SK-N-MC (cell line): ENCODE measurements at regions not wholly inside any gene's neighbourhood (a gene's known extent, or its start where the extent isn't known, plus 50 kb on each side); places are given as distances from the start of the nearest gene placed in this dataset.

Experiments
- DNase-seq: peaks from one replicate; pipeline ENCODE4 v3.0.0-alpha.2; 2011; ENCODE audit warnings: low read depth, low spot score
- H3K27ac ChIP-seq: fragments of 200-600 bp; sonication (generic); 2 replicates; pipeline ENCODE4 v1.5.1; 2016; ENCODE audit warnings: mixed run types
- H3K36me3 ChIP-seq: fragments of 200-600 bp; sonication (generic); 2 replicates; pipeline ENCODE4 v1.6.1; 2017; ENCODE audit warnings: antibody characterized with exemption, low read length, mixed read lengths; ENCODE audit not compliant: insufficient read depth
- H3K4me3 ChIP-seq: fragments of 200-600 bp; sonication (generic); 2 replicates; pipeline ENCODE4 v1.5.1; 2016
- H3K9ac ChIP-seq: fragments of 200-600 bp; sonication (generic); 2 replicates; pipeline ENCODE4 v1.8.0; 2017; ENCODE audit warnings: mixed run types, mixed read lengths; ENCODE audit not compliant: insufficient read length
- H3K9me3 ChIP-seq: fragments of 200-600 bp; sonication (generic); 2 replicates; pipeline ENCODE4 v1.6.1; 2017; ENCODE audit warnings: low read depth, mild to moderate bottlenecking, antibody characterized with exemption, low read length, moderate library complexity, mixed read lengths
- EZH2 ChIP-seq: fragments of 200-600 bp; sonication (generic); IDR thresholded peaks from one replicate; pipeline ENCODE4 v1.6.1; 2017; ENCODE audit warnings: antibody characterized with exemption
- FOXP2 ChIP-seq: optimal IDR thresholded peaks from 2 replicates; pipeline ENCODE3; 2011; ENCODE audit warnings: mild to moderate bottlenecking, moderate library complexity; ENCODE audit not compliant: insufficient read depth; ENCODE audit errors: extremely low read length, control extremely low read depth
- POLR2AphosphoS5 ChIP-seq: IDR thresholded peaks from 2 replicates; pipeline ENCODE4 v1.6.1; 2012; ENCODE audit warnings: mild to moderate bottlenecking, low read depth, low read length, borderline replicate concordance

DNA sequence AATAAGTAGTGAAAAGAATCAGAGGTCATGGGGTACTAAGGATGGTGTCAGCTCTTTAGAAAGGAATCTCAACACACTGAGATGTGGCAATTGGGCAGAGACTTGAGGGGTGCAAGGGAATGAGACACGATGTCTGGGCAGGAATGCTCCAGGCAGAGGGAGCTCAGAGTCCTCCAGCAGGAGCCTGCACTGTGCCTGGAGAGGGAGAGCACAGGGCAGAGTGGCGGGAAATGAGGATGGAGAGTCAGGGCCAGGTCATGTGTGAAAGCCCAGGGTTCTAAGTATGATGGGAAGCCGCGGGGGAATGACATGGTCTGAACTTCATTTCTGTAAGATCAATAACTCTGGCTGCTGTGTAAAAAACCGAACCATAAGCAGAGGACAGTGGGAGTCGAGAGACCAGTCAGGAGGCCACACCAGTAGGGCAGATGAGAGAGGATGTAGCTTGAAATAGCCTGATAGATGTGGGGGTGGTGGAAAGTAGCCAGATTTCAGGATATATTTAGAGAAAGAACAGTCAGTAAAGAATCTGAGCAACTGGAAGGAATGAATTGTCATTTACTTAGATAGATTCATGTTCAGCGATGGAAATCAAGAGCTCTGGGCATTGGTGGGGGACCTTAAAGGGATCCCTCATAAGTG is 133.4 kb upstream of the DTNBP1 start:
- no peak for DNase-seq

DNA sequence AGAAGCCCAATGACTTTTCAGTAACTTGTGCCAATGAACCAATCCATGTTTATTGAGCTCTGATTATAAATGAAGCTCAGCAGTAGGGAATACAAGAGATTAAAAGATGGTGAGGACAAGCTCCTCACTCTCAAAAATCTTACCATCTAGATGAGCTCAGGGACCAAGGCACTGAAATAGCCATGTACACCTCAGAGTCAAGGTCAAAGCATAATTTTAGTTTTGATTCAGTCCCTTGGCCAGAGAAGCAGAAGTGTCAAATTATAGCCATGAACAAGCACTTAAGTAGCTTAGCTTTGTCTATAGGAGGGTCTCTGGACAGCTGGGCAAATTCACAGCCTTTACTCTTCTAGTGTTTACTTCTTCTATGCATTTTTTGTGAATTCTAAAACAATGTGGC is 131.0 kb upstream of the DTNBP1 start:
- no peak overlapping the region for H3K9ac ChIP-seq
- H3K27ac ChIP-seq = no peak overlapping the region
- TF ChIP-seq EZH2 = no peak
- no peak for TF ChIP-seq FOXP2
- TF ChIP-seq POLR2AphosphoS5 = no peak
- no peak for DNase-seq
- no peaks in the 10 kb centered on the region for H3K9me3 ChIP-seq
- H3K36me3 ChIP-seq = no peaks in the 10 kb centered on the region
- no peak overlapping the region for H3K4me3 ChIP-seq

More for the DNA sequence above, 133.4 kb upstream of the DTNBP1 start:
- Histone ChIP-seq H3K36me3 (no peaks in the 10 kb centered on the region), H3K27ac (no peak overlapping the region), H3K4me3 (no peak overlapping the region), H3K9me3 (no peaks in the 10 kb centered on the region), H3K9ac (no peak overlapping the region)
- TF ChIP-seq EZH2 (no peak), POLR2AphosphoS5 (no peak), FOXP2 (no peak)

DNA sequence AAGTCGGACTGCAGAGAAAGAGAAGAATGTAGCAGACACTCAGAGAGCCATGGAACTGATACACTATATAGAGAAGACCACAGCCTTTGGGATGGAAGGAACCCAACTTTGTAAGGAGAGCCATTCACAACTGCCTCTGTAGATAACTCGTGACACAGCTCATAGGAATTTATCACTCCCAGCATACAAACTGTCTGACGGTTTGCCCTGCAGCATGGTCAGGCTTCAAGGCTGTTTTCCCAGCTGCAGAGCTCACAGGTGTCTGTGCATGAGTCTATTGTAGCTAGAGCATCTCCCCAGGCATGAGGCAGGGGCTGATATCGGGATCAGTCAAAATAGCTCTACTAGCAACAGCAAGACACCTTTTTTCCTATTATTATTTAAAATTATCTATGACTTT is 130.5 kb upstream of the DTNBP1 start:
- H3K4me3 ChIP-seq = no peak overlapping the region
- DNase-seq = no peak
- H3K9me3 ChIP-seq = no peaks in the 10 kb centered on the region
- no peak overlapping the region for H3K27ac ChIP-seq
- TF ChIP-seq FOXP2 = no peak
- TF ChIP-seq POLR2AphosphoS5 = no peak
- TF ChIP-seq EZH2 = no peak
- H3K9ac ChIP-seq = no peak overlapping the region
- H3K36me3 ChIP-seq = no peaks in the 10 kb centered on the region

DNA sequence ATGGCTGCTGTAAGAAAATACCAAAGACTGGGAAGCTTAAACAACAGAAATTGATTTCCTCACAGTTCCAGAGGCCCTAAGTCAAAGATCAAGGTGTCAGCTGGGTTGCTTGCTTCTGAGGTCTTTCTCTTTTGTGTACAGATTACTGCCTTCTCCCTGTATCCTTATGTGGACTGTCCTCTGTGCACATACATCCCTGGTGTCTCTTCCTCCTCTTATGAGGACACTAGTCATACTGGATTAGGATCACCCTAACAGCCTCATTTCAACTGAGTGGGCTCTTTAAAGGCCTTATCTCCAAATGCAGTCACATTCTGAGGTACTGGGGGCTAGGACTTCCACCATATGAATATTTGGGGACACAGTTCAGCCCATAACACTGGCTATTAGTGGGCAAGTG is 130.0 kb upstream of the DTNBP1 start:
- no peak overlapping the region for H3K4me3 ChIP-seq
- no peak overlapping the region for H3K27ac ChIP-seq
- H3K9me3 ChIP-seq = no peaks in the 10 kb centered on the region
- DNase-seq = no peak
- no peaks in the 10 kb centered on the region for H3K36me3 ChIP-seq
- no peak for TF ChIP-seq EZH2
- no peak for TF ChIP-seq FOXP2
- TF ChIP-seq POLR2AphosphoS5 = no peak
- H3K9ac ChIP-seq = no peak overlapping the region

DNA sequence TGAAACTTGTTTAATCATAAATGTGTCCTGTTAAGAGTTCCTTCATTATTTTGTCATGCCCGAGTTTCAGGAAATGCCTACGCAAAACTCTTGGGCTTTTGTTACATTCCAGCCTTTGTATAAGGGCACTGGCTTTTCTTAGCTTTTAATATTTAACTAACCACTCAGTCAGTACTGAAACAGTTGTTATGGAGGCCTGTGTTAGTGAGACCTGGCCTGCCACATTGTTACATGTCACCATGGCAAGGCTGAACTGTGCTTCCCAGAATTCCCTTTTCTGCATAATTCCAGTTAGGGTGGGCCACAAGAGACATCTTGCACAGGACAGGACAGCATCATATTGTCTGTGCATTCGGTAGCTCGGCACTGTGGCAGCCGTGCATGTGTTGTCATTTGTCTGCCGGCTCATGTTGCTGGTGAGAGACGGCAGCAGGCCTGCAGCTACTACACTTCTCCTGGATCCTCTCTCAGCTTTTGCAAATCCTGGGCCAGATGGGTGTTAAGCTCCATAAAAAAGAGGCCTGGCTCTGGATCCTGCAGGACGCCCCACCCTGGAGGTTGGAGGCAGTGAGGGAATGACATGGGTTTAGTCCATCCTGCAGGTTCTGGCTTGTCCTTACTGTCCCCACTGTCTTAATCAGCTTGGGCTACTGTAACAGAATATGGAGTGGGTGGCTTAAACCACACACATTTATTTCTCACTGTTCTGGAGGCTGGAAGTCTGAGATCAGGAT is 128.8 kb upstream of the DTNBP1 start:
- Histone ChIP-seq H3K27ac (no peak overlapping the region), H3K9me3 (no peaks in the 10 kb centered on the region), H3K4me3 (no peak overlapping the region), H3K36me3 (no peaks in the 10 kb centered on the region), H3K9ac (no peak overlapping the region)
- no peak for DNase-seq
- TF ChIP-seq EZH2 = no peak
- TF ChIP-seq POLR2AphosphoS5 = no peak
- TF ChIP-seq FOXP2 = no peak

DNA sequence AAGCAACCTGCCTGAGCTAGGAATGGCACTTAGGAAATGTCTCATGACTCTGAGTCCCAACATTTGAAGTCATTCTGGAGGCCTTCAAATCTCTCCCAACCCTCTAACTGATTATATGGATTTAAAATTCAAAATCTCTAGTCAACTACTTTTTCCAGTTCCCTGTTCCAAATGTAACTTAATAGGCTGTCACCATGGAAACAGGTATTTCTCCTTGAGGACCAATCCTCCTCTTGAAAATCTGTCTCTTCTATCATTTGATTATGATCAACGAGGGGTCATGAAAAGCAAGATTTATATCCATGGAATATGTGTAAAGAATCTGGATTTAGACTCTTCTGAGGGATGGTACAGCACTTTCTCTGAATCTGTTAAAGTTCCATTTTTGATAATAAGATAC is 127.3 kb upstream of the DTNBP1 start:
- H3K9ac ChIP-seq = no peak overlapping the region
- no peak overlapping the region for H3K27ac ChIP-seq
- H3K9me3 ChIP-seq = no peaks in the 10 kb centered on the region
- DNase-seq = no peak
- H3K36me3 ChIP-seq = no peaks in the 10 kb centered on the region
- TF ChIP-seq FOXP2 (no peak), POLR2AphosphoS5 (no peak), EZH2 (no peak)
- H3K4me3 ChIP-seq = no peak overlapping the region

DNA sequence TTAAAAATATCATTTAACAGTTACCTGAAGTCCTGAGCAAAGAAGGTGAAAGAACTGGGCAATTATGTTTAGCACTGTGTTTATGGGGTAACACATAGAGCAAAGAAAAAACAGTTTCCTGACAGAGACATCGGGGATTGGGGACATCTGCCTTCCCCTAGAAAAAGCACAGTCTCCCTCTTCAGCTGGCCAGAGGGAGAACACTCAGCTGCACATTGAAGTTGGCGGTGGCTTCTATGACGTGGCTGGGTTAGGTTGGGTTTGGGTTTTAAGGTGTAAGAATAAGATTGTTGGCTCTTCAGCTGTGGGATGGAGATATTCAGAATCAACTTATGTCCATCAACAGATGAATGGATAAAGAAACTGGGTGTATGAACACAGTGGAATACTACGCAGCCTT is 124.0 kb upstream of the DTNBP1 start:
- H3K9ac ChIP-seq = no peak overlapping the region
- no peak for DNase-seq
- no peak for TF ChIP-seq FOXP2
- no peak for TF ChIP-seq POLR2AphosphoS5
- no peak for TF ChIP-seq EZH2
- no peak overlapping the region for H3K4me3 ChIP-seq
- H3K27ac ChIP-seq = no peak overlapping the region
- no peaks in the 10 kb centered on the region for H3K36me3 ChIP-seq
- no peaks in the 10 kb centered on the region for H3K9me3 ChIP-seq

DNA sequence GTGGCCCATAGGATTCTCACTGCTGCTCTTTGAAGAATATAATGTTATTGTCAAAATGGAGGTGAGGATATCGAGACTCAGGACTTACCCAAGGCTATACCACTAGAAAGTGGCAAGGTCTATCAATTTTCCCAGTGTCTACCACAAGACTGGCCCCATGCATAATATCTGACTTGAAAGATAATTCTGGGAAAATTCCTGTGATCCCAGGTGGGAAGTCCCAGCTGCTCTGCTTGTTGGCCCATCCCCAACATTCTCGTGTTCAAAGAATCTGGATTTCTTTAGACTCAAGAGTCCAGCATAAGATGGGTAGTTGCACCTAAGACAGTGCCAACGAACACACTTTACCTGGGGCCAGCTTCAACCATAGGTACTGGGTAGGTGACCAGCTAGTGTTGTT is 120.7 kb upstream of the DTNBP1 start:
- H3K9me3 ChIP-seq = no peaks in the 10 kb centered on the region
- H3K9ac ChIP-seq = no peak overlapping the region
- no peak overlapping the region for H3K27ac ChIP-seq
- H3K36me3 ChIP-seq = no peaks in the 10 kb centered on the region
- TF ChIP-seq POLR2AphosphoS5 (no peak), FOXP2 (no peak), EZH2 (no peak)
- DNase-seq = no peak
- H3K4me3 ChIP-seq = no peak overlapping the region

DNA sequence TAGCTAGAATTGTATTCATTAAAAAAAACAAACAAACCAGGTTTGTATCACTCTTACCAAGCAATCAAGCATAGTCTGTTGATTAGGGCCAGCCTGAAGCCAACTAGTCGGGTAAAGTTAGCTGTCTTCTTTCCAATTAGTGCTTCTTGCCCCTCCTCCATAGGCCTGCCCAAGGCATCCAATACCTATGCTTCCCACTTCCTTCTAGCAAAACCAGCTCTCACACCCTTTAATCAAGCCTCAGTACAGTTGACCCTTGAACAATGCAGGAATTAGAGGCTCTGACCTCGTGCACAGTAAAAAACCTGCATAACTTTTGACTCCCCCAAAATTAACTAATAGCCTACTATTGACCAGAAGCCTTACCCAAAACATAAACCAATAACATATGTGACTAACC is 119.1 kb upstream of the DTNBP1 start:
- TF ChIP-seq POLR2AphosphoS5 (no peak), EZH2 (no peak), FOXP2 (no peak)
- Histone ChIP-seq H3K36me3 (no peaks in the 10 kb centered on the region), H3K27ac (no peak overlapping the region), H3K9me3 (no peaks in the 10 kb centered on the region), H3K9ac (no peak overlapping the region), H3K4me3 (no peak overlapping the region)
- no peak for DNase-seq
